GM06990 (cell line): ENCODE measurements at regions not wholly inside any gene's neighbourhood (a gene's known extent, or its start where the extent isn't known, plus 50 kb on each side); places are given as distances from the start of the nearest gene placed in this dataset.

Experiments used
- DNase-seq: peaks from one replicate; pipeline ENCODE4 v3.0.0-alpha.2; 2011; ENCODE audit not compliant: insufficient read length; ENCODE audit errors: extremely low read depth
- H3K27me3 ChIP-seq: replicated peaks from 2 replicates; pipeline ENCODE4 v1.6.0; 2011; ENCODE audit warnings: low read length; ENCODE audit not compliant: control insufficient read depth, insufficient read depth
- H3K36me3 ChIP-seq: 2 replicates; pipeline ENCODE4 v1.5.1; 2011; ENCODE audit warnings: low read length; ENCODE audit not compliant: control insufficient read depth, insufficient read depth
- H3K4me3 ChIP-seq: replicated peaks from 2 replicates; pipeline ENCODE4 v1.5.1; 2011; ENCODE audit warnings: low read depth, mild to moderate bottlenecking, control low read depth, low read length
- TF ChIP-seq, protein P1 (sequence below): IDR thresholded peaks from 2 replicates; pipeline ENCODE4 v1.5.1; 2011; ENCODE audit warnings: low read length, control low read depth, mild to moderate bottlenecking, inconsistent platforms; ENCODE audit not compliant: insufficient read depth, poor library complexity, severe bottlenecking

DNA sequence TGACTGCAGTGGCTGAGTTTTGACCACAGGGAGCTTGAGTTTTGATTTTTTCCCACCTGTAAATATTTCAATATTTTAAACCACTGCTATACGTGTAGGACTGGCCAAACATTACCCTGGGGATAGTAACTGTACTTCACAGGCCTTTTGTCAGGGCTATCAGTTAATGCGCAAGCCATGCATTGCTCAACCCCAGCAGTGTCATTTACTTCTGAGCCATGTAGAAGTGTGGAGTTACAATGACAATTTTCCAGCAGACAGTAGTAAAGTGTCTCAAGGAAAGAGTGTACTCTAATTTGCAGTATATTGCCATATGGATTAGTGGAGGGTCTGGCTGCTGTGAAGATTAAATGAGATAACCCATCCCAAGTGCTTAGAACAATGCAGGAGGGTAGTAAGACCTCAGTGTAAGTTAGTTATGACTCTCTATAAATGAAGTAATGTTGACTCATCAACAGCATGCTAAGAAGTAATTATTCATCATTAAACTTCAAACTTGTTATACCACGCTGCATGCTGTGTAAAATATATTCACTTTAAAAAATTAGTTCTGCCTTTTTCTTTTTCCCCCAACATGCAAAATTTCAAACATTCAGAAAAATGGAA lies 489.2 kb downstream of the KDM4C start:
- Histone ChIP-seq H3K36me3 (no peaks in the 10 kb centered on the region), H3K27me3 (no peaks in the 10 kb centered on the region), H3K4me3 (no peak overlapping the region)
- no peak for DNase-seq
- TF ChIP-seq, protein P1, sequence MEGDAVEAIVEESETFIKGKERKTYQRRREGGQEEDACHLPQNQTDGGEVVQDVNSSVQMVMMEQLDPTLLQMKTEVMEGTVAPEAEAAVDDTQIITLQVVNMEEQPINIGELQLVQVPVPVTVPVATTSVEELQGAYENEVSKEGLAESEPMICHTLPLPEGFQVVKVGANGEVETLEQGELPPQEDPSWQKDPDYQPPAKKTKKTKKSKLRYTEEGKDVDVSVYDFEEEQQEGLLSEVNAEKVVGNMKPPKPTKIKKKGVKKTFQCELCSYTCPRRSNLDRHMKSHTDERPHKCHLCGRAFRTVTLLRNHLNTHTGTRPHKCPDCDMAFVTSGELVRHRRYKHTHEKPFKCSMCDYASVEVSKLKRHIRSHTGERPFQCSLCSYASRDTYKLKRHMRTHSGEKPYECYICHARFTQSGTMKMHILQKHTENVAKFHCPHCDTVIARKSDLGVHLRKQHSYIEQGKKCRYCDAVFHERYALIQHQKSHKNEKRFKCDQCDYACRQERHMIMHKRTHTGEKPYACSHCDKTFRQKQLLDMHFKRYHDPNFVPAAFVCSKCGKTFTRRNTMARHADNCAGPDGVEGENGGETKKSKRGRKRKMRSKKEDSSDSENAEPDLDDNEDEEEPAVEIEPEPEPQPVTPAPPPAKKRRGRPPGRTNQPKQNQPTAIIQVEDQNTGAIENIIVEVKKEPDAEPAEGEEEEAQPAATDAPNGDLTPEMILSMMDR, result no peak

DNA sequence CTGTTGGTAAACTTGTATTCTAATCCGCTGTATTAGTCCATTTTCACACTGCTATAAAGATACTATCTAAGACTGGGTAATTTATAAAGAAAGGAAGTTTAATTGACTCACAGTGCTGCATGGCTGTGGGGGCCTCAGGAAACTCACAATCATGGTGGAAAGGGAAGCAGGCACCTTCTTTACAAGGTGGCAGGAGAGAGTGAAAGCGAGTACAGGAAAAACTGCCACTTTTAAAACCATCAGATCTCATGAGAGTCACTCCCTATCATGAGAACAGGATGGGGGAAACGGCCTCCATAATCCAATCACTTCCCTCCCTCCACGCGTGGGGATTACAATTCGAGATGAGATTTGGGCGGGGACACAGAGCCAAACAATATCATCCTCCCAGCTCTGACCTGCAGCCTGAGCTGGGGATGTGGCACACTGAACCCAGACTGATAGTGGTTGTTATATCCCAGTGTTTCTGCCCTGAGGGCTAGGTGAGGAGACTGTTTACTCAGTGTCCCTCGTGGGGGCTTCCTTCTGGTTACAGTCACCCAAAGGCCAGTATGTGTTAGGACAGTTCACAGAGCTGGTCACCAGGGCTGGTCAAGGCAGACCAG lies 488.3 kb downstream of the KDM4C start:
- no peak for DNase-seq
- TF ChIP-seq, protein P1, result no peak
- Histone ChIP-seq H3K27me3 (no peaks in the 10 kb centered on the region), H3K4me3 (no peak overlapping the region), H3K36me3 (no peaks in the 10 kb centered on the region)

DNA sequence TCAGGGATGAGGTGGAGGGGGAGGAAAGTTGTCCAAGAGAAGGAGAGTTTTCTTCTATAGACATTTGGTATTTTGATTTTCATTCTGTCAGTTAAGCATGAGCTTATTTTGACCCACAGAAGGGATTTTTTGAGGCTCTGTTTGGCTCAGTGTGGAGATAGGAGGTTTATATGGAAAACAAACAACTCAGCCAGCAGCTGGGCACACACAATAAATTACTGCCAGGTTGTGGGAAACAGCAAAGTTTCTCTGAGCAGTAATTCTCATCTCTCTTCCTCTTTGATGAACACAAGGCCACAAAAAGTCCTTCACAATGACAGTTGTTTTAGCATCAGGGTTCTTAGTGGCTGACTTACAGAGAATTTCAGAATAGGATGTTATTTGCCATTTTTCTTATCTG lies 486.1 kb downstream of the KDM4C start:
- no peaks in the 10 kb centered on the region for H3K36me3 ChIP-seq
- TF ChIP-seq, protein P1, result no peak
- DNase-seq, result no peak
- H3K4me3 ChIP-seq, result no peak overlapping the region
- H3K27me3 ChIP-seq, result no peaks in the 10 kb centered on the region

DNA sequence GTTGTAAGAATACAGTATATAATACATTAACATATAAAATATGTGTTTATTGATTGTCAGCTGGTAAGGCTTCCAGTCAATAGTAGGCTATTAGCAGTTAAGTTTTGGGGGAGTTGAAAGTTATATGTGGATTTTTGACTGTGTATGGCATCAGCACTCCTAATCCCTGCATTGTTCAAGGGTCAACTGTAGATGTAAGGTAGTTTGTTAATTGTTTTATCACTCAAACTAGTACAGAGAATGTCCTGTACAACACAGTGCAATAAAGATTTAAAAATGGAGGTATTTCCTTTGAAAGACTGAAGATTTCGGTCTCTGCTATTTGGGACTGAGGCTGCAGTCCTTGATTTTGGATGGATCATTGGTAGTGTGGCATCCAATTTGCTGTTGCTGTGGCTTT lies 484.4 kb downstream of the KDM4C start:
- H3K36me3 ChIP-seq, result no peaks in the 10 kb centered on the region
- no peak for DNase-seq
- no peak overlapping the region for H3K4me3 ChIP-seq
- H3K27me3 ChIP-seq, result no peaks in the 10 kb centered on the region
- TF ChIP-seq, protein P1, result no peak

DNA sequence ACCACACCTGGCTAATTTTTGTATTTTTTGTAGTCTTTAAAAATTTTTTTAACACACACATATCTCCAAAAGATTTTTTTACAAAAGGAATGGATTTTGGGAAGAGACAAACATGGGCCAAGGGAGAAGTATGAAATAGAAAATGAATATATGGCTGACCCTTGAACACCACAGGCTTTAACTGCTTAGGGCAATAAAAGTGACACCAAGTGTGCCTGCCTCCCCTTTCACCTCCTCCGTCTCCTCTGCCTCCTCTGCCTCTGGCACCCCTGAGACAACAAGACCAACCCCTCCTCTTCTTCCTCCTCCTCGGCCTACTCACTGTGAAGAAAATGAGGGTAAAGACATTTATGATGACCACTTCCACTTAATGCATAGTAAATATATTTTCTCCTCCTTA lies 483.9 kb downstream of the KDM4C start:
- H3K27me3 ChIP-seq, result no peaks in the 10 kb centered on the region
- H3K4me3 ChIP-seq, result no peak overlapping the region
- TF ChIP-seq, protein P1, result no peak
- H3K36me3 ChIP-seq, result no peaks in the 10 kb centered on the region
- no peak for DNase-seq
